IMR-90 (cell line): ENCODE measurements at regions not wholly inside any gene's neighbourhood (a gene's known extent, or its start where the extent isn't known, plus 50 kb on each side); places are given as distances from the start of the nearest gene placed in this dataset.

ENCODE experiments used
- ATAC-seq: fragments of 200-7000 bp; cut with Tn5 transposase; 2 replicates; pipeline ENCODE4 v1.9.1; 2020; ENCODE audit warnings: low read depth, mild to moderate bottlenecking, moderate library complexity
- BruUV-seq: library from RNA; stranded (reverse); fragments of 400-500 nt; replicated peaks from 2 replicates; lab custom pipeline; 2021; lab: Mats Ljungman, UMichigan
- CTCF ChIA-PET: fragments of 300-600 bp; formaldehyde crosslinking; extraction: SDS; loops from one replicate; lab custom pipeline; 2021; ENCODE audit warnings: antibody characterized with exemption; lab: Yijun Ruan, JAX
- POLR2A ChIA-PET: fragments of 300-600 bp; sonication (Branson Sonifier 250); formaldehyde crosslinking; loops from one replicate; lab custom pipeline; 2022; ENCODE audit warnings: antibody characterized with exemption; ENCODE audit not compliant: unreplicated experiment; lab: Charles Lee
- DNase-seq: peaks from one replicate; pipeline ENCODE4 v3.0.0; 2013
- H2AFZ ChIP-seq: replicated peaks from 2 replicates; pipeline ENCODE3; 2013; ENCODE audit warnings: low read length, mild to moderate bottlenecking; ENCODE audit not compliant: poor library complexity
- H2AK5ac ChIP-seq: 2 replicates; pipeline ENCODE4 v1.6.1; 2013; ENCODE audit warnings: low read depth, low read length, inconsistent platforms
- H2AK9ac ChIP-seq: replicated peaks from 2 replicates; pipeline ENCODE3; 2013; ENCODE audit warnings: mild to moderate bottlenecking, low read depth, low read length, moderate library complexity; ENCODE audit not compliant: poor library complexity
- H2BK120ac ChIP-seq: 2 replicates; pipeline ENCODE4 v1.6.1; 2013; ENCODE audit warnings: low read depth, low read length, inconsistent platforms
- H2BK15ac ChIP-seq: 3 replicates; pipeline ENCODE4 v1.6.1; 2013; ENCODE audit warnings: low read depth, low read length, inconsistent platforms
- H2BK20ac ChIP-seq: 2 replicates; pipeline ENCODE4 v1.6.1; 2013; ENCODE audit warnings: low read depth, mild to moderate bottlenecking, inconsistent platforms, low read length, moderate library complexity
- H2BK5ac ChIP-seq: 2 replicates; pipeline ENCODE4 v1.6.1; 2013; ENCODE audit warnings: mild to moderate bottlenecking, low read depth, low read length, inconsistent platforms; ENCODE audit not compliant: poor library complexity, severe bottlenecking
- H3K14ac ChIP-seq: replicated peaks from 2 replicates; pipeline ENCODE4 v1.6.1; 2013; ENCODE audit warnings: low read depth, low read length, inconsistent platforms
- H3K18ac ChIP-seq: 2 replicates; pipeline ENCODE4 v1.6.1; 2013; ENCODE audit warnings: low read depth, low read length, control low read depth
- H3K23ac ChIP-seq: 2 replicates; pipeline ENCODE4 v1.6.1; 2013; ENCODE audit warnings: low read depth, low read length, inconsistent platforms
- H3K27ac ChIP-seq: 2 replicates; pipeline ENCODE4 v1.5.1; 2013; ENCODE audit warnings: mild to moderate bottlenecking, control low read depth, low read length; ENCODE audit not compliant: insufficient read depth
- H3K27me3 ChIP-seq: 2 replicates; pipeline ENCODE4 v1.6.1; 2013; ENCODE audit warnings: low read length; ENCODE audit not compliant: control insufficient read depth, insufficient read depth
- H3K36me3 ChIP-seq: 2 replicates; pipeline ENCODE4 v1.6.1; 2013; ENCODE audit warnings: low read length, mixed read lengths; ENCODE audit not compliant: control insufficient read depth, insufficient read depth
- H3K4ac ChIP-seq: 2 replicates; pipeline ENCODE4 v1.6.1; 2013; ENCODE audit warnings: low read depth, low read length, inconsistent platforms
- H3K4me1 ChIP-seq: 2 replicates; pipeline ENCODE4 v1.6.1; 2013; ENCODE audit warnings: low read length, mixed read lengths; ENCODE audit not compliant: control insufficient read depth, insufficient read depth
- H3K4me2 ChIP-seq: 2 replicates; pipeline ENCODE4 v1.6.1; 2013; ENCODE audit warnings: low read depth, mild to moderate bottlenecking, control low read depth, low read length, moderate library complexity
- H3K4me3 ChIP-seq: 2 replicates; pipeline ENCODE4 v1.5.1; 2013; ENCODE audit warnings: low read depth, mild to moderate bottlenecking, control low read depth, low read length, moderate library complexity; ENCODE audit not compliant: insufficient read depth
- H3K56ac ChIP-seq: 2 replicates; pipeline ENCODE4 v1.6.1; 2013; ENCODE audit warnings: low read length, inconsistent platforms; ENCODE audit not compliant: insufficient read depth; ENCODE audit errors: extremely low read depth
- H3K79me1 ChIP-seq, 2 experiments: 2 replicates each; pipeline ENCODE4 v1.6.1; 2013; ENCODE audit warnings: low read length in 2 of 2, inconsistent platforms in 1 of 2, low read depth in 1 of 2
- H3K9ac ChIP-seq: 2 replicates; pipeline ENCODE4 v1.6.1; 2013; ENCODE audit warnings: low read depth, low read length, control low read depth
- H3K9me1 ChIP-seq: 2 replicates; pipeline ENCODE4 v1.6.1; 2013; ENCODE audit warnings: low read length, inconsistent platforms; ENCODE audit not compliant: insufficient read depth
- H3K9me3 ChIP-seq: 2 replicates; pipeline ENCODE4 v1.6.1; 2013; ENCODE audit warnings: low read length; ENCODE audit not compliant: control insufficient read depth, insufficient read depth
- H4K20me1 ChIP-seq: 2 replicates; pipeline ENCODE4 v1.6.1; 2013; ENCODE audit warnings: low read length, inconsistent platforms; ENCODE audit not compliant: insufficient read depth
- H4K5ac ChIP-seq: 2 replicates; pipeline ENCODE4 v1.6.1; 2013; ENCODE audit warnings: mild to moderate bottlenecking, low read depth, low read length, control low read depth
- H4K8ac ChIP-seq, 2 experiments: 2 replicates each; pipeline ENCODE4 v1.6.1; 2013; ENCODE audit warnings: low read depth in 2 of 2, low read length in 2 of 2, control low read depth in 1 of 2, inconsistent platforms in 1 of 2
- H4K91ac ChIP-seq: 2 replicates; pipeline ENCODE4 v1.6.1; 2013; ENCODE audit warnings: low read depth, low read length, inconsistent platforms; ENCODE audit not compliant: insufficient read depth
- BHLHE40 ChIP-seq: fragments of 150-350 bp; IDR thresholded peaks from 2 replicates; pipeline ENCODE4 v1.6.1; 2016; ENCODE audit warnings: mild to moderate bottlenecking, low read depth, low read length
- CEBPB ChIP-seq: IDR thresholded peaks from 2 replicates; pipeline ENCODE4 v1.6.1; 2012; ENCODE audit warnings: low read depth, low read length, improper control_type of control experiment
- CHD1 ChIP-seq: IDR thresholded peaks from 2 replicates; pipeline ENCODE4 v1.6.1; 2012; ENCODE audit warnings: low read depth, low read length, improper control_type of control experiment
- FOS ChIP-seq: fragments of 150-350 bp; IDR thresholded peaks from 2 replicates; pipeline ENCODE4 v1.6.1; 2016; ENCODE audit warnings: low read depth, low read length
- MAZ ChIP-seq: IDR thresholded peaks from 2 replicates; pipeline ENCODE4 v1.6.1; 2012; ENCODE audit warnings: low read depth, mild to moderate bottlenecking, low read length, improper control_type of control experiment, moderate library complexity, borderline replicate concordance
- NFE2L2 ChIP-seq: fragments of 150-350 bp; IDR thresholded peaks from 2 replicates; pipeline ENCODE4 v1.6.1; 2016; ENCODE audit warnings: low read depth, mild to moderate bottlenecking, low read length
- POLR2A ChIP-seq: IDR thresholded peaks from 2 replicates; pipeline ENCODE4 v1.6.1; 2012; ENCODE audit warnings: mild to moderate bottlenecking, low read depth, low read length
- RAD21 ChIP-seq: IDR thresholded peaks from 2 replicates; pipeline ENCODE4 v1.6.1; 2012; ENCODE audit warnings: low read length, improper control_type of control experiment
- RCOR1 ChIP-seq: IDR thresholded peaks from 2 replicates; pipeline ENCODE4 v1.6.1; 2012; ENCODE audit warnings: mild to moderate bottlenecking, low read length, improper control_type of control experiment; ENCODE audit not compliant: insufficient replicate concordance
- RFX5 ChIP-seq: IDR thresholded peaks from 2 replicates; pipeline ENCODE4 v1.8.0; 2012; ENCODE audit warnings: low read depth, mild to moderate bottlenecking, low read length, moderate library complexity
- SMC3 ChIP-seq: fragments of 150-350 bp; IDR thresholded peaks from 2 replicates; pipeline ENCODE4 v1.6.1; 2016; ENCODE audit warnings: low read depth, mild to moderate bottlenecking, antibody characterized with exemption, low read length, moderate library complexity
- WGBS, 2 experiments: methylation state at CpG; one replicate each; pipeline versions ENCODE4 v1.1.5 to v1.1.7; 2013; ENCODE audit warnings: missing lambda C conversion rate in 2 of 2; ENCODE audit not compliant: insufficient read length in 1 of 2; ENCODE audit errors: extremely low coverage in 2 of 2; 5-methylcytosine and 5-hydroxymethylcytosine counted together
- dilution Hi-C: fragments of 300-500 bp; cut with HindIII; formaldehyde crosslinking; loops from one replicate; pipeline ENCODE4 v1.14.3; 2018; ENCODE audit warnings: low sequenced_read_pairs; ENCODE audit not compliant: unreplicated experiment
- in situ Hi-C: fragments of 300-500 bp; cut with MboI; formaldehyde crosslinking; loops from 3 replicates; pipeline ENCODE4 v1.14.3; 2019; ENCODE audit warnings: low sequenced_read_pairs, inconsistent platforms, mixed read lengths
- intact Hi-C: fragments of 100-400 bp; cut with micrococcal nuclease; formaldehyde crosslinking; loops from 2 replicates; pipeline ENCODE4 v1.10.0; 2022

DNA sequence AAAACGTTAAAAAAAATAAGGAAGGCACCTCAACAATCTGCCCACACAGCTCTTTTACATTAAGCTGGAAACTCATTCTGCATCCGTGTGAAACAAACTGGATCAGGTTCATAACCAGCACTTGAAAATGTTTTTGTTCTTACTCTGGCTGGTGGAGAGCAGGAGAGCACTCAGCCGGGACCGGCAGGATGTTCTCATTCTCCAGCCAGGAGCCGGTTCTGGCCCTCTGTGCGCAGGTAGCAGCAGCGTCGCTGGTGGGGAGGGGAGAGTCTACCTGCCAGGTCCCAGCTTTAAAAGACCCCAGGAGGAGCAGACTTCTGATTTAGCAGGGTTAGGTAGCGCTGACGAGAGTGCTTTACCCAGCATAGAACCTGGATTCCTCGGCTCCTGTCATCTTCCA is 834.9 kb upstream of the SALL3 start:
- Histone ChIP-seq H3K23ac (no peak overlapping the region), H3K79me1 (no peaks in the 10 kb centered on the region), H2BK120ac (no peak overlapping the region), H4K91ac (no peak overlapping the region), H4K20me1 (no peaks in the 10 kb centered on the region), H3K27me3 (no peaks in the 10 kb centered on the region), H3K27ac (no peak overlapping the region), H3K18ac (no peak overlapping the region), H4K5ac (no peak overlapping the region), H2BK5ac (no peak overlapping the region), H4K8ac (no peak overlapping the region), H3K4me2 (no peak overlapping the region), H3K14ac (no peak overlapping the region), H3K36me3 (no peaks in the 10 kb centered on the region), H2AK9ac (no peak overlapping the region), H3K9me1 (no peaks in the 10 kb centered on the region), H2BK20ac (no peak overlapping the region), H3K4me1 (no peaks in the 10 kb centered on the region), H3K4me3 (no peak overlapping the region), H2BK15ac (no peak overlapping the region), H3K9me3 (peaks cover 25% of the 10 kb centered on the region), H2AK5ac (no peak overlapping the region), H2AFZ (no peak overlapping the region), H3K4ac (no peak overlapping the region), H3K9ac (no peak overlapping the region), H3K56ac (no peak overlapping the region)
- dilution Hi-C loops, result no loop called here
- no peak for TF ChIP-seq RFX5
- TF ChIP-seq CHD1, result no peak
- TF ChIP-seq POLR2A, result no peak
- no peak for TF ChIP-seq CEBPB
- no peak for TF ChIP-seq RAD21
- TF ChIP-seq RCOR1, result no peak
- no peak for TF ChIP-seq FOS
- TF ChIP-seq BHLHE40, result no peak
- TF ChIP-seq SMC3, result no peak
- no peak for TF ChIP-seq MAZ
- no peak for TF ChIP-seq NFE2L2
- ATAC-seq, result no peak
- no peak for DNase-seq
- BruUV-seq, result no TSS peak
- intact Hi-C loops, result no loop called here
- no CpG with 5 or more reads among the region's 11 CpGs for WGBS, 2 experiments
- in situ Hi-C loops, result no loop called here
- CTCF ChIA-PET, result no interaction called here
- POLR2A ChIA-PET, result no interaction called here
